HEK293T (cell line): ENCODE measurements at regions not wholly inside any gene's neighbourhood (a gene's known extent, or its start where the extent isn't known, plus 50 kb on each side); places are given as distances from the start of the nearest gene placed in this dataset.

Experiments
- ARNT ChIP-seq: fragments of 450-650 bp; IDR thresholded peaks from 2 replicates; pipeline ENCODE4 v1.6.1; 2017; ENCODE audit warnings: mild to moderate bottlenecking
- BHLHE40 ChIP-seq: fragments of 450-650 bp; IDR thresholded peaks from 2 replicates; pipeline ENCODE4 v1.6.1; 2016; ENCODE audit warnings: mild to moderate bottlenecking, moderate library complexity, borderline replicate concordance
- ELF4 ChIP-seq: fragments of 450-650 bp; IDR thresholded peaks from 2 replicates; pipeline ENCODE4 v1.6.1; 2017; ENCODE audit warnings: antibody characterized with exemption
- FOXK2 ChIP-seq: fragments of 450-650 bp; IDR thresholded peaks from 2 replicates; pipeline ENCODE4 v1.6.1; 2016; ENCODE audit warnings: mild to moderate bottlenecking
- FOXM1 ChIP-seq: fragments of 450-650 bp; IDR thresholded peaks from 2 replicates; pipeline ENCODE4 v1.6.1; 2017; ENCODE audit warnings: mild to moderate bottlenecking, borderline replicate concordance
- HDGF ChIP-seq: fragments of 450-650 bp; IDR thresholded peaks from 2 replicates; pipeline ENCODE4 v1.6.1; 2017; ENCODE audit warnings: antibody characterized with exemption, borderline replicate concordance
- L3MBTL2 ChIP-seq: fragments of 450-650 bp; conservative IDR thresholded peaks from 2 replicates; pipeline ENCODE4 v1.6.1; 2016; ENCODE audit warnings: mild to moderate bottlenecking
- LEF1 ChIP-seq: fragments of 450-650 bp; IDR thresholded peaks from 2 replicates; pipeline ENCODE4 v1.6.1; 2017; ENCODE audit warnings: mild to moderate bottlenecking, borderline replicate concordance
- NFRKB ChIP-seq: fragments of 450-650 bp; IDR thresholded peaks from 2 replicates; pipeline ENCODE4 v1.6.1; 2016; ENCODE audit warnings: mild to moderate bottlenecking, moderate library complexity
- PKNOX1 ChIP-seq: fragments of 450-650 bp; IDR thresholded peaks from 2 replicates; pipeline ENCODE4 v1.6.1; 2016
- SP1 ChIP-seq: fragments of 450-650 bp; IDR thresholded peaks from 2 replicates; pipeline ENCODE4 v1.6.1; 2017
- SUZ12 ChIP-seq: fragments of 450-650 bp; IDR thresholded peaks from 2 replicates; pipeline ENCODE4 v1.6.1; 2016; ENCODE audit warnings: mild to moderate bottlenecking
- TARDBP ChIP-seq: fragments of 450-650 bp; IDR thresholded peaks from 2 replicates; pipeline ENCODE4 v1.6.1; 2016
- ZNF384 ChIP-seq: fragments of 450-650 bp; IDR thresholded peaks from 2 replicates; pipeline ENCODE4 v1.6.1; 2016

GRCh38 chr4:114444211-114444610, 154.4 kb upstream of the UGT8 start:
- TF ChIP-seq L3MBTL2 (no peak), SUZ12 (no peak), HDGF (no peak), ELF4 (no peak), SP1 (no peak), PKNOX1 (no peak), BHLHE40 (no peak), FOXK2 (no peak), ARNT (no peak), FOXM1 (no peak), LEF1 (no peak), NFRKB (no peak), TARDBP (no peak), ZNF384 (no peak)
